Spleen (tissue), 11 donors: ENCODE measurements at regions not wholly inside any gene's neighbourhood (a gene's known extent, or its start where the extent isn't known, plus 50 kb on each side); places are given as distances from the start of the nearest gene placed in this dataset.

Source experiments
- DNase-seq: peaks from one replicate; pipeline ENCODE4 v3.0.0-alpha.2; 2020
- H3K27ac ChIP-seq, 8 donors: fragments of 200-600 bp; sonication (generic) in 7 of 8; 1 replicate in 4 of 8; 2 replicates in 4 of 8; pipeline versions ENCODE4 v1.5.0 to v1.8.0; 2016 to 2021; ENCODE audit warnings: inconsistent platforms in 4 of 8, mild to moderate bottlenecking in 4 of 8, moderate library complexity in 1 of 8
- H3K27me3 ChIP-seq, 7 donors: fragments of 200-600 bp; sonication (generic) in 6 of 7; replicated peaks in 1 of 7; 1 replicate in 4 of 7; 2 replicates in 3 of 7; pipeline versions ENCODE4 v1.5.0 to v1.8.0; 2016 to 2021; ENCODE audit warnings: inconsistent platforms in 3 of 7, mild to moderate bottlenecking in 1 of 7
- H3K36me3 ChIP-seq, 6 donors: fragments of 200-600 bp; sonication (generic) in 5 of 6; 1 replicate in 4 of 6; 2 replicates in 2 of 6; pipeline versions ENCODE4 v1.5.0 to v1.8.0; 2016 to 2021; ENCODE audit warnings: inconsistent platforms in 2 of 6
- H3K4me1 ChIP-seq, 6 donors: fragments of 200-600 bp; sonication (generic) in 5 of 6; 1 replicate in 3 of 6; 2 replicates in 3 of 6; pipeline versions ENCODE4 v1.5.0 to v1.8.0; 2016 to 2021; ENCODE audit warnings: inconsistent platforms in 3 of 6
- H3K4me3 ChIP-seq, 8 donors: fragments of 200-600 bp; sonication (generic) in 7 of 8; 1 replicate in 4 of 8; 2 replicates in 4 of 8; pipeline versions ENCODE4 v1.5.0 to v1.8.0; 2016 to 2021; ENCODE audit warnings: inconsistent platforms in 4 of 8, mild to moderate bottlenecking in 4 of 8, moderate library complexity in 2 of 8
- H3K9me3 ChIP-seq, 8 donors: fragments of 200-600 bp; sonication (generic) in 7 of 8; 1 replicate in 4 of 8; 2 replicates in 4 of 8; pipeline versions ENCODE4 v1.5.0 to v1.8.0; 2016 to 2021; ENCODE audit warnings: inconsistent platforms in 4 of 8
- CTCF ChIP-seq, 11 experiments: fragments of 200-600 bp in 7 of 11; fragments of 450-650 bp in 4 of 11; sonication (generic) in 4 of 11; IDR thresholded peaks in 8 of 11; conservative IDR thresholded peaks in 3 of 11; 1 replicate in 7 of 11; 2 replicates in 4 of 11; pipeline versions ENCODE4 v1.4.0 to v1.8.0; 2016 to 2021; ENCODE audit warnings: antibody characterized with exemption in 11 of 11, inconsistent platforms in 4 of 11, mild to moderate bottlenecking in 1 of 11
- POLR2A ChIP-seq, 3 donors: fragments of 450-650 bp; IDR thresholded peaks; one replicate each; pipeline ENCODE4 v1.5.1; 2017; ENCODE audit warnings: antibody characterized with exemption in 3 of 3, mild to moderate bottlenecking in 1 of 3
- POLR2AphosphoS5 ChIP-seq, 3 donors: sonication (generic); formaldehyde crosslinking; IDR thresholded peaks; one replicate each; pipeline ENCODE4 v1.5.1; 2017; ENCODE audit warnings: antibody characterized with exemption in 3 of 3
- WGBS, 5 donors: extraction: QIAGEN DNeasy Blood & Tissue Kit in 3 of 5; methylation state at CpG; one replicate each; pipeline versions ENCODE4 v1.1.5 to v1.1.7; 2013 to 2018; 5-methylcytosine and 5-hydroxymethylcytosine counted together
- intact Hi-C: fragments of 100-400 bp; cut with DNase I; formaldehyde crosslinking; loops from one replicate; pipeline ENCODE4 v1.15.0; 2023; ENCODE audit warnings: low total_unique reads
- donor health status: healthy with polysubstance abuse.
- donor health status: DM: no; HTN: no; CAD: no; lungs with moderate emphysema.
- donor health status: DM: no; HTN: no; CAD: no.
- donor health status: Bipolar disorder and iron deficiency.
- donor health status: healthy.
- donor health status: DM: no; HTN: no; CAD: no.
- donor health status: DM: yes; HTN: yes; CAD: no.

DNA sequence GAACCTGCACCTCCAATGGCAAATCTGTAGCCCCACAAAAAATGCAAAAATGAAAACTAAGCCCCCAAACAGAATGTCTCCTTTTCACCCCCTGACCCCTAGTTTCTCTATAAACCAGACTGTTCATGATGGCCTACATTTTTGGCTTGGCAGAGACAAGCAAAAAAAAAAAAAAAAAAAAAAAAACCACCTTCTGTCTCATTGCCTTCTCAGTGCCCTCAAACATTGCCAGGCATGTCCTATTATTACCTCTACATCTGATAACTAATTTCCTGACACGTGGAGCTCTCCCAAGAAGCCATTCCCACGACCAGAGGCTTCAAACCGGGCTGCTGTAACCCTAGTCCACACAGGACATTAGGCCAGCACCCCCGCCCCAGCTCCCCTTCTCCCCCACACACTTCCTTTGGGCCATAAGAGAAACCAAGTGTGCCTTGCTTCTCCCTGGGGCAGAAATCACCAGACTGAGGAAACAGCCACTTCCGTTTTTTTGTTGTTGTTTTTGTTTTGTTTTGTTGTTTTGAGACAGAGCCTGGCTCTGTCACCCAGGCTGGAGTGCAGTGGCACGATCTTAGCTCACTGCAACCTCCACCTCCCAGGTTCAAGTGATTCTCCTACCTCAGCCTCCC lies 65.4 kb downstream of the GPR6 start:
- H3K4me3 ChIP-seq, result no peak overlapping the region
- no peaks in the 10 kb centered on the region for H3K36me3 ChIP-seq
- no peak for DNase-seq
- H3K27ac ChIP-seq, result peak overlapping the region in 1 of 8 donors; percentile 38
- intact Hi-C loops, result no loop called here
- no peaks in the 10 kb centered on the region for H3K27me3 ChIP-seq
- 22 to 44% (median 36%) methylated on average over 6 of the region's 6 CpGs for WGBS, 5 donors
- H3K4me1 ChIP-seq, result peaks cover 0 to 39% (median 17%) of the 10 kb centered on the region in 6 donors
- no peak for TF ChIP-seq POLR2A (IDR thresholded peaks at IDR 0.05)
- TF ChIP-seq POLR2AphosphoS5 (IDR thresholded peaks at IDR 0.05), result no peak
- no peak for TF ChIP-seq CTCF (IDR thresholded peaks at IDR 0.05 in 8 of 11, conservative IDR thresholded peaks at IDR 0.05 in 3 of 11)
- peaks cover 0 to 6% (median 0%) of the 10 kb centered on the region in 8 donors for H3K9me3 ChIP-seq

DNA sequence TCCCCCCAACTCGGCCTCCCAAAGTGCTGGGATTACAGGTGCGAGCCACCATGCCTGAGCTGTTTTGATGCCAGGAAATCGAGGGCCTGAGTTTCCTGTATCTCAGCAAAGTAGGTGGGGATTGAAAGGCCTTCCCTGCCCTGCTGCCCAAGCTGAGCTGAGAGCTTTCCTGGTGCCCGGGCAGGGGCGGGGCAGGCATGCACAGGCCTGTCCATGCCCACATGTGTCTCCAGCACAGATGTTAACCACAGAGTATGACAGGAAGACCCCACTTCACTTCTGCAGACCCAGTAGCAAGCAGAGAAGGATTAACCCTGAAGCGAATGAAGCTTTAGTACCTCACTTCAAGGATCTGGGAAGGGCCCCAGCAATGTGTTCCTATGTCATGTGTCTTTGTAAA lies 66.0 kb downstream of the GPR6 start:
- H3K4me1 ChIP-seq, result peaks cover 0 to 32% (median 16%) of the 10 kb centered on the region in 6 donors
- intact Hi-C loops, result no loop called here
- no peak for DNase-seq
- TF ChIP-seq POLR2A (IDR thresholded peaks at IDR 0.05), result no peak
- TF ChIP-seq CTCF (IDR thresholded peaks at IDR 0.05 in 8 of 11, conservative IDR thresholded peaks at IDR 0.05 in 3 of 11), result no peak
- TF ChIP-seq POLR2AphosphoS5 (IDR thresholded peaks at IDR 0.05), result no peak
- no peak overlapping the region for H3K4me3 ChIP-seq
- peaks cover 0 to 6% (median 0%) of the 10 kb centered on the region in 8 donors for H3K9me3 ChIP-seq
- H3K27ac ChIP-seq, result no peak overlapping the region
- no peaks in the 10 kb centered on the region for H3K36me3 ChIP-seq
- WGBS, 5 donors, result 28 to 55% (median 43%) methylated on average over 6 of the region's 6 CpGs
- no peaks in the 10 kb centered on the region for H3K27me3 ChIP-seq

GRCh38 chr6:110044622-110045021 lies 66.5 kb downstream of the GPR6 start:
- no peak overlapping the region for H3K27ac ChIP-seq
- H3K4me3 ChIP-seq, result no peak overlapping the region
- no peaks in the 10 kb centered on the region for H3K27me3 ChIP-seq
- H3K36me3 ChIP-seq, result no peaks in the 10 kb centered on the region
- 87 to 95% (median 89%) methylated on average over 3 of the region's 3 CpGs for WGBS, 5 donors
- peaks cover 0 to 6% (median 0%) of the 10 kb centered on the region in 8 donors for H3K9me3 ChIP-seq
- intact Hi-C loops, result no loop called here
- TF ChIP-seq POLR2AphosphoS5 (IDR thresholded peaks at IDR 0.05), result no peak
- TF ChIP-seq CTCF (IDR thresholded peaks at IDR 0.05 in 8 of 11, conservative IDR thresholded peaks at IDR 0.05 in 3 of 11), result no peak
- TF ChIP-seq POLR2A (IDR thresholded peaks at IDR 0.05), result no peak
- DNase-seq, result no peak
- H3K4me1 ChIP-seq, result peaks cover 0 to 27% (median 12%) of the 10 kb centered on the region in 6 donors

DNA sequence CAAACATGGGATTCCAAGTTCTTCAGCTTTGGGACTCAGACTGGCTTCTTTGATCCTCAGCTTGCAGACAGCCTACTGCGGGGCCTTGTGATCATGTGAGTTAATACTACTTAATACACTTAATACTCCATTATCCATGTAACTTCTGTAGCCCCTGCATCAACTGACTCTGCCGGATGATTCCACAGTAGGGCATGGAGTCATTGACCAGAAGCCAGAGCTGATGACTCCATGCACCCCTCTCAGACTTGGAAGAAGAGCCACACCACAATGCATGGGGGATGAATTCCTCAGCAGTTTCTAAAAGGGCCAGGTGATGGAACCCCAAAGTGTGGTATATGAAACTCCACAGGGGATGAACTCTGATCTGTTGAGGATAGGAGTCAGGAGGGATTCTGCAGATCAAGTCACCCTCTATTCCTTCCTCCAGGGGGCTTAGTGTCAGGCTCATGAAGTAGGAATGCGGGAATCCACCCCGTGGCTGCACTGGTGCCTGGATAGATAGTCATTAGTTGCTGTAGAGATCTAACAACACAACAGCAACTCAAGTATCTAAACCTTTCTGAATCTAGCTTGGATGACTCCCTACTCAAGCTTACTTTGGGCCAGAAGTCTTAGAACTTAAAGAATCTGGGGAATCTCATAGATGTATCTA lies 70.2 kb downstream of the GPR6 start:
- intact Hi-C loops, result no loop called here
- peaks cover 0 to 13% (median 5%) of the 10 kb centered on the region in 6 donors for H3K4me1 ChIP-seq
- TF ChIP-seq POLR2AphosphoS5 (IDR thresholded peaks at IDR 0.05) (no peak), POLR2A (IDR thresholded peaks at IDR 0.05) (no peak), CTCF (IDR thresholded peaks at IDR 0.05 in 8 of 11, conservative IDR thresholded peaks at IDR 0.05 in 3 of 11) (no peak)

More for the DNA sequence above, 70.2 kb downstream of the GPR6 start:
- Histone ChIP-seq H3K27me3 (no peaks in the 10 kb centered on the region), H3K27ac (no peak overlapping the region), H3K36me3 (no peaks in the 10 kb centered on the region), H3K9me3 (peaks cover 0 to 6% (median 0%) of the 10 kb centered on the region in 8 donors), H3K4me3 (no peak overlapping the region)
- no peak for DNase-seq
- WGBS, 5 donors, result 84 to 97% (median 93%) methylated on average over 4 of the region's 4 CpGs
